H9 (cell line): ENCODE measurements at regions not wholly inside any gene's neighbourhood (a gene's known extent, or its start where the extent isn't known, plus 50 kb on each side); places are given as distances from the start of the nearest gene placed in this dataset.

Experiments used
- DNase-seq: peaks from one replicate; pipeline ENCODE4 v3.0.0-alpha.2; 2017
- H2AFZ ChIP-seq: one replicate; pipeline ENCODE4 v1.6.1; 2013; ENCODE audit warnings: mild to moderate bottlenecking, low read length, control low read depth, moderate library complexity
- H2AK5ac ChIP-seq: 2 replicates; pipeline ENCODE4 v1.6.1; 2013; ENCODE audit warnings: low read length, control low read depth, mixed read lengths; ENCODE audit not compliant: insufficient read length
- H2BK120ac ChIP-seq: one replicate; pipeline ENCODE4 v1.6.1; 2013; ENCODE audit warnings: low read depth, mild to moderate bottlenecking, low read length, control low read depth, inconsistent platforms; ENCODE audit not compliant: poor library complexity, severe bottlenecking
- H2BK12ac ChIP-seq: 2 replicates; pipeline ENCODE4 v1.6.1; 2013; ENCODE audit warnings: low read length, control low read depth, mixed read lengths, low read depth; ENCODE audit not compliant: insufficient read length
- H2BK15ac ChIP-seq: 2 replicates; pipeline ENCODE4 v1.6.1; 2013; ENCODE audit warnings: low read depth, low read length, control low read depth
- H2BK20ac ChIP-seq: one replicate; pipeline ENCODE4 v1.6.1; 2013; ENCODE audit warnings: low read depth, mild to moderate bottlenecking, low read length, control low read depth, inconsistent platforms; ENCODE audit not compliant: poor library complexity, severe bottlenecking
- H2BK5ac ChIP-seq: 2 replicates; pipeline ENCODE4 v1.6.1; 2013; ENCODE audit warnings: low read length, control low read depth, mixed read lengths; ENCODE audit not compliant: insufficient read length
- H3K14ac ChIP-seq: 2 replicates; pipeline ENCODE4 v1.6.1; 2013; ENCODE audit warnings: low read length, control low read depth; ENCODE audit not compliant: insufficient read depth
- H3K18ac ChIP-seq: 2 replicates; pipeline ENCODE4 v1.6.1; 2013; ENCODE audit warnings: low read depth, mild to moderate bottlenecking, mixed read lengths, low read length, control low read depth; ENCODE audit not compliant: insufficient read length
- H3K23ac ChIP-seq: 2 replicates; pipeline ENCODE4 v1.6.1; 2013; ENCODE audit warnings: low read length, control low read depth, mixed read lengths, low read depth; ENCODE audit not compliant: insufficient read length
- H3K23me2 ChIP-seq: 2 replicates; pipeline ENCODE4 v1.6.1; 2013; ENCODE audit warnings: low read depth, mild to moderate bottlenecking, mixed read lengths, low read length, control low read depth; ENCODE audit not compliant: insufficient read length, poor library complexity, severe bottlenecking
- H3K27ac ChIP-seq: 2 replicates; pipeline ENCODE4 v1.5.1; 2013; ENCODE audit warnings: low read length, control low read depth, mixed read lengths, low read depth; ENCODE audit not compliant: insufficient read length
- H3K27me3 ChIP-seq: 2 replicates; pipeline ENCODE4 v1.6.1; 2013; ENCODE audit warnings: low read length, control low read depth, inconsistent platforms; ENCODE audit not compliant: insufficient read depth
- H3K4ac ChIP-seq: 2 replicates; pipeline ENCODE4 v1.6.1; 2013; ENCODE audit warnings: low read depth, mild to moderate bottlenecking, control low read depth, inconsistent platforms, low read length, moderate library complexity
- H3K4me1 ChIP-seq: 2 replicates; pipeline ENCODE4 v1.6.1; 2013; ENCODE audit warnings: low read length, control low read depth, inconsistent platforms; ENCODE audit not compliant: insufficient read depth
- H3K4me2 ChIP-seq: 2 replicates; pipeline ENCODE4 v1.6.1; 2013; ENCODE audit warnings: low read length, control low read depth, mixed read lengths; ENCODE audit not compliant: insufficient read length, insufficient read depth
- H3K56ac ChIP-seq: 2 replicates; pipeline ENCODE4 v1.6.1; 2013; ENCODE audit warnings: low read depth, mild to moderate bottlenecking, mixed read lengths, low read length, control low read depth; ENCODE audit not compliant: insufficient read length
- H3K79me1 ChIP-seq: 2 replicates; pipeline ENCODE4 v1.6.1; 2013; ENCODE audit warnings: low read depth, mild to moderate bottlenecking, moderate library complexity, low read length, control low read depth, inconsistent platforms; ENCODE audit not compliant: insufficient read depth, poor library complexity, severe bottlenecking
- H3K79me2 ChIP-seq: 2 replicates; pipeline ENCODE4 v1.6.1; 2013; ENCODE audit warnings: low read length, control low read depth, inconsistent platforms; ENCODE audit not compliant: insufficient read depth
- H3K9ac ChIP-seq: 2 replicates; pipeline ENCODE4 v1.6.1; 2013; ENCODE audit warnings: low read length, control low read depth, mixed read lengths; ENCODE audit not compliant: insufficient read length; ENCODE audit errors: extremely low read depth
- H3K9me3 ChIP-seq: one replicate; pipeline ENCODE4 v1.6.1; 2013; ENCODE audit warnings: low read depth, low read length, inconsistent platforms; ENCODE audit not compliant: control insufficient read depth
- H3T11ph ChIP-seq: one replicate; pipeline ENCODE4 v1.6.1; 2013; ENCODE audit warnings: mild to moderate bottlenecking, low read length, control low read depth, inconsistent platforms
- H4K20me1 ChIP-seq: one replicate; pipeline ENCODE4 v1.6.1; 2013; ENCODE audit not compliant: control insufficient read depth, insufficient read length, insufficient read depth
- H4K5ac ChIP-seq: 2 replicates; pipeline ENCODE4 v1.6.1; 2013; ENCODE audit warnings: low read depth, mild to moderate bottlenecking, mixed read lengths, low read length, control low read depth; ENCODE audit not compliant: insufficient read length
- H4K8ac ChIP-seq: replicated peaks from 2 replicates; pipeline ENCODE4 v1.6.1; 2013; ENCODE audit warnings: low read length, control low read depth, mixed read lengths, low read depth; ENCODE audit not compliant: insufficient read length
- H4K91ac ChIP-seq: 2 replicates; pipeline ENCODE4 v1.6.1; 2013; ENCODE audit warnings: low read depth, mild to moderate bottlenecking, moderate library complexity, mixed read lengths, low read length, control low read depth; ENCODE audit not compliant: insufficient read length
- H3K27ac Mint-ChIP-seq, 3 experiments: 2 replicates in 2 of 3; 3 replicates in 1 of 3; pipeline ENCODE4 v1.8.0; 2020 to 2021; ENCODE audit warnings: mixed read lengths in 3 of 3, mild to moderate bottlenecking in 1 of 3, moderate library complexity in 1 of 3
- H3K27me3 Mint-ChIP-seq: 2 replicates; pipeline ENCODE4 v1.8.0; 2021; ENCODE audit warnings: low read depth, mild to moderate bottlenecking, moderate library complexity, mixed read lengths
- H3K36me3 Mint-ChIP-seq, 3 experiments: 2 replicates in 2 of 3; 3 replicates in 1 of 3; pipeline ENCODE4 v1.8.0; 2020 to 2021; ENCODE audit warnings: low read depth in 3 of 3, mixed read lengths in 3 of 3; ENCODE audit not compliant: insufficient read depth in 1 of 3
- H3K4me1 Mint-ChIP-seq, 2 experiments: 2 replicates each; pipeline ENCODE4 v1.8.0; 2020; ENCODE audit warnings: mixed read lengths in 2 of 2
- H3K4me3 Mint-ChIP-seq, 2 experiments: 2 replicates in 1 of 2; 3 replicates in 1 of 2; pipeline ENCODE4 v1.8.0; 2020 to 2021; ENCODE audit warnings: mild to moderate bottlenecking in 2 of 2, mixed read lengths in 2 of 2, moderate library complexity in 1 of 2
- H3K9me3 Mint-ChIP-seq, 2 experiments: 2 replicates in 1 of 2; 3 replicates in 1 of 2; pipeline ENCODE4 v1.8.0; 2020; ENCODE audit warnings: mild to moderate bottlenecking in 2 of 2, mixed read lengths in 2 of 2, moderate library complexity in 1 of 2
- WGBS: extraction: QIAGEN DNeasy Blood & Tissue Kit; methylation state at CpG from one replicate; pipeline ENCODE4 v1.1.7; 2013; ENCODE audit warnings: missing lambda C conversion rate, low lambda C conversion rate, mixed read lengths; ENCODE audit not compliant: insufficient read length; ENCODE audit errors: extremely low coverage; 5-methylcytosine and 5-hydroxymethylcytosine counted together
- TF ChIP-seq, protein P1 (sequence below): fragments of 200-600 bp; sonication (generic); conservative IDR thresholded peaks from 3 replicates; pipeline ENCODE4 v1.8.0; 2021; ENCODE audit warnings: antibody characterized with exemption, mild to moderate bottlenecking

DNA sequence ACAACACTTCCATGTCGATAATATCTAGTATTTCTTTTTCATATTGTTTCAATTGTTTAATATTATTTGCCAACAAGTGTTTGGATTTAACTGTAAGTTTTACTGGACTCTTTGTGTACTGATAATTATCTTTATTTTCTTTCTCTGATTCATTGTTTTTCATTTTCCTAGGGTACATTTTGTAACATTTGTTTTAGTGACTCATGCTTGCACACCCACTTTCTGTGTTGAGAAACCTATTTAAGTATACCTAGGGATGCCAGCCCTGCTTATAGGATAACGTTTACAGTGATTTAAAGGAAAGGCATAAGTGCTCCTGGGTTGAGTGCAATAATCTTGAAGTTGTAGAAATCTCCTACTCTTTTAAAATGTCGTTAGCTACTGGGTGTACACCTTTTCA, 1386.0 kb upstream of the ADGRL4 start:
- Histone ChIP-seq H3K23ac (no peak overlapping the region), H4K8ac (no peak overlapping the region), H2AK5ac (no peak overlapping the region), H3K79me2 (no peaks in the 10 kb centered on the region), H2BK5ac (no peak overlapping the region), H3K4me1 (no peaks in the 10 kb centered on the region), H3K56ac (no peak overlapping the region), H3K23me2 (no peaks in the 10 kb centered on the region), H3K79me1 (no peaks in the 10 kb centered on the region), H3K9ac (no peak overlapping the region), H2BK120ac (no peak overlapping the region), H3T11ph (no peak overlapping the region), H2BK15ac (no peak overlapping the region), H3K27ac (no peak overlapping the region), H3K27me3 (no peaks in the 10 kb centered on the region), H3K18ac (no peak overlapping the region), H3K14ac (no peak overlapping the region), H4K20me1 (no peaks in the 10 kb centered on the region), H2AFZ (no peak overlapping the region), H3K4me2 (no peak overlapping the region), H4K5ac (no peak overlapping the region), H3K9me3 (no peaks in the 10 kb centered on the region), H2BK20ac (no peak overlapping the region), H2BK12ac (no peak overlapping the region), H4K91ac (no peak overlapping the region), H3K4ac (no peak overlapping the region)
- TF ChIP-seq, protein P1, sequence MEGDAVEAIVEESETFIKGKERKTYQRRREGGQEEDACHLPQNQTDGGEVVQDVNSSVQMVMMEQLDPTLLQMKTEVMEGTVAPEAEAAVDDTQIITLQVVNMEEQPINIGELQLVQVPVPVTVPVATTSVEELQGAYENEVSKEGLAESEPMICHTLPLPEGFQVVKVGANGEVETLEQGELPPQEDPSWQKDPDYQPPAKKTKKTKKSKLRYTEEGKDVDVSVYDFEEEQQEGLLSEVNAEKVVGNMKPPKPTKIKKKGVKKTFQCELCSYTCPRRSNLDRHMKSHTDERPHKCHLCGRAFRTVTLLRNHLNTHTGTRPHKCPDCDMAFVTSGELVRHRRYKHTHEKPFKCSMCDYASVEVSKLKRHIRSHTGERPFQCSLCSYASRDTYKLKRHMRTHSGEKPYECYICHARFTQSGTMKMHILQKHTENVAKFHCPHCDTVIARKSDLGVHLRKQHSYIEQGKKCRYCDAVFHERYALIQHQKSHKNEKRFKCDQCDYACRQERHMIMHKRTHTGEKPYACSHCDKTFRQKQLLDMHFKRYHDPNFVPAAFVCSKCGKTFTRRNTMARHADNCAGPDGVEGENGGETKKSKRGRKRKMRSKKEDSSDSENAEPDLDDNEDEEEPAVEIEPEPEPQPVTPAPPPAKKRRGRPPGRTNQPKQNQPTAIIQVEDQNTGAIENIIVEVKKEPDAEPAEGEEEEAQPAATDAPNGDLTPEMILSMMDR, result no peak
- no peak for DNase-seq
- Mint-ChIP-seq H3K27ac (no peak overlapping the region), H3K4me3 (no peak overlapping the region), H3K36me3 (peaks cover 0 to 10% (median 4%) of the 10 kb centered on the region in 3 experiments; a peak in 6 of 7 replicates), H3K9me3 (peaks cover 6 to 13% of the 10 kb centered on the region in 2 experiments; a peak in 4 of 5 replicates), H3K4me1 (peaks cover 3 to 4% of the 10 kb centered on the region in 2 experiments; a peak in 2 of 4 replicates), H3K27me3 (no peaks in the 10 kb centered on the region)
- no CpG with 5 or more reads among the region's 3 CpGs for WGBS
